Loucy (cell line): ENCODE measurements at regions not wholly inside any gene's neighbourhood (a gene's known extent, or its start where the extent isn't known, plus 50 kb on each side); places are given as distances from the start of the nearest gene placed in this dataset.

Source experiments
- CTCF ChIP-seq: fragments of 200-600 bp; sonication (generic); conservative IDR thresholded peaks from 2 replicates; pipeline ENCODE4 v1.5.1; 2014; ENCODE audit warnings: mild to moderate bottlenecking, antibody characterized with exemption, low read length
- EZH2phosphoT487 ChIP-seq: fragments of 200-600 bp; IDR thresholded peaks from 2 replicates; pipeline ENCODE4 v1.6.1; 2018; ENCODE audit warnings: antibody characterized with exemption, mild to moderate bottlenecking, moderate library complexity, borderline replicate concordance

GRCh38 chr4:183022617-183023016 lies 76.4 kb upstream of the WWC2 start:
- TF ChIP-seq CTCF (no peak), EZH2phosphoT487 (no peak)
